SH-SY5Y (cell line): ENCODE measurements at regions not wholly inside any gene's neighbourhood (a gene's known extent, or its start where the extent isn't known, plus 50 kb on each side); places are given as distances from the start of the nearest gene placed in this dataset.

Source experiments
- GATA2 ChIP-seq: IDR thresholded peaks from 2 replicates; pipeline ENCODE4 v1.6.1; 2011; ENCODE audit warnings: mild to moderate bottlenecking, low read depth, low read length
- GATA3 ChIP-seq: IDR thresholded peaks from 2 replicates; pipeline ENCODE4 v1.6.1; 2011; ENCODE audit warnings: low read depth, mild to moderate bottlenecking, low read length, moderate library complexity

DNA sequence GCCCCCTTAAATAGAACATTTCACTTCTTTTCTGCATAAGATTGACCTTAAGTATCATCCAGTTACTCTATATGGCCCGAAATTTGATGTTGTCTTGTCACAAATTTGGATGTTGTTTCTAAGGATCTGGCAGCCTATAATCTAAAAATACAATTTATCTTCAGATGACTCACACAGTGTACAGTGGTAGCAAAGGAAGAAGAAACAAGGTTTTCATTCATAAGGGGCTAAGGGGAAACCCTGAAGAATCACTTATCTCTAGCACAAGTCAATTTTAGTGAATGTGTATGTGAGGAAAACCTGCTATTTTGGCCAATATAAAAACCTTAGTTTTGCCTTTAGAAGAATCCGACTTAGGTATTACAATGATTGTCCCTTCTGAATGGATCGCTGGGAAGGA, 606.3 kb upstream of the LRFN5 start:
- TF ChIP-seq GATA2 (no peak), GATA3 (no peak)
